ENCODE measurements at regions not wholly inside any gene's neighbourhood (a gene's known extent, or its start where the extent isn't known, plus 50 kb on each side); places are given as distances from the start of the nearest gene placed in this dataset.
"Not testable (repeated sequence)": the region's sequence is repeated elsewhere in the genome, so short reads cannot be mapped to it uniquely, and the experiment has no call there.

DNA sequence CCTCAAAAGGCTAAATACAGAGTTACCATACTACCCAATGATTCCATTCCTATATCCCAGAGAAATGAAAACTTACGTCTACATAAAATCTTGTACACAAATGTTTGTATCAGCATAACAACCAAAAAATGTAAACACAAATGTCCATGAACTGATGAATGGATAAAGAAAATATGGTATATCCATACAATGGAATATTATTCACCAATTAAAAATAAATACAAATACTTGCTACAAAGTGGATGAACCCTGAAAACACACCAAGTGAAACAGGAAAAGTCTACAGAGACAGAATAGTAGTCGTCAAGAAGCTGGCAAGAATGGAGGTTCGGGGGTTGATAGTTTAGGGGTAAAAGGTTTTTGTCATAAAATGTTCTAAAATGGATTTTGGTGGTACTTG lies 54.0 kb upstream of the ANKRD28 start:
- no peak overlapping the region for H3K4me3 Mint-ChIP-seq
- no peak for DNase-seq
- peaks cover 2 to 6% of the 10 kb centered on the region in 2 donors for H3K36me3 Mint-ChIP-seq (ENCODE audit: insufficient read depth in 2 of 2)
- H3K27ac Mint-ChIP-seq: no peak overlapping the region
- H3K9me3 Mint-ChIP-seq: peaks cover 0 to 2% of the 10 kb centered on the region in 2 donors
- H3K27me3 Mint-ChIP-seq (ENCODE audit: low read depth): no peaks in the 10 kb centered on the region
- peaks cover 21% of the 10 kb centered on the region for H3K4me1 Mint-ChIP-seq (ENCODE audit: low read depth)
- ATAC-seq (replicated peaks in 1 of 2): no peak

GRCh38 chr3:15858547-15859506 lies 61.0 kb upstream of the ANKRD28 start:
- peaks cover 41% of the 10 kb centered on the region for H3K4me1 Mint-ChIP-seq (ENCODE audit: low read depth)
- H3K4me3 Mint-ChIP-seq: peak overlapping the region; percentile 97 to 99
- ATAC-seq (replicated peaks in 1 of 2) (peak; percentile 59 to 65), DNase-seq (peak; percentile 73 to 79)
- H3K27me3 Mint-ChIP-seq (ENCODE audit: low read depth): no peaks in the 10 kb centered on the region
- H3K9me3 Mint-ChIP-seq: no peaks in the 10 kb centered on the region
- peak overlapping the region; percentile 93 for H3K27ac Mint-ChIP-seq
- H3K36me3 Mint-ChIP-seq (ENCODE audit: insufficient read depth in 2 of 2): peaks cover 3% of the 10 kb centered on the region in 2 donors

- Mint-ChIP-seq H3K36me3 (ENCODE audit: insufficient read depth in 2 of 2) (peaks cover 2 to 4% of the 10 kb centered on the region in 2 donors), H3K9me3 (no peaks in the 10 kb centered on the region), H3K27ac (peak overlapping the region; percentile 80), H3K4me1 (ENCODE audit: low read depth) (peaks cover 35% of the 10 kb centered on the region), H3K4me3 (peak overlapping the region; percentile 97 to 99), H3K27me3 (ENCODE audit: low read depth) (no peaks in the 10 kb centered on the region)
- peak; percentile 86 to 87 for ATAC-seq (replicated peaks in 1 of 2)
- DNase-seq: peak; percentile 82 to 86
Measured at GRCh38 chr3:15859507-15860013, 61.8 kb upstream of the ANKRD28 start.

DNA sequence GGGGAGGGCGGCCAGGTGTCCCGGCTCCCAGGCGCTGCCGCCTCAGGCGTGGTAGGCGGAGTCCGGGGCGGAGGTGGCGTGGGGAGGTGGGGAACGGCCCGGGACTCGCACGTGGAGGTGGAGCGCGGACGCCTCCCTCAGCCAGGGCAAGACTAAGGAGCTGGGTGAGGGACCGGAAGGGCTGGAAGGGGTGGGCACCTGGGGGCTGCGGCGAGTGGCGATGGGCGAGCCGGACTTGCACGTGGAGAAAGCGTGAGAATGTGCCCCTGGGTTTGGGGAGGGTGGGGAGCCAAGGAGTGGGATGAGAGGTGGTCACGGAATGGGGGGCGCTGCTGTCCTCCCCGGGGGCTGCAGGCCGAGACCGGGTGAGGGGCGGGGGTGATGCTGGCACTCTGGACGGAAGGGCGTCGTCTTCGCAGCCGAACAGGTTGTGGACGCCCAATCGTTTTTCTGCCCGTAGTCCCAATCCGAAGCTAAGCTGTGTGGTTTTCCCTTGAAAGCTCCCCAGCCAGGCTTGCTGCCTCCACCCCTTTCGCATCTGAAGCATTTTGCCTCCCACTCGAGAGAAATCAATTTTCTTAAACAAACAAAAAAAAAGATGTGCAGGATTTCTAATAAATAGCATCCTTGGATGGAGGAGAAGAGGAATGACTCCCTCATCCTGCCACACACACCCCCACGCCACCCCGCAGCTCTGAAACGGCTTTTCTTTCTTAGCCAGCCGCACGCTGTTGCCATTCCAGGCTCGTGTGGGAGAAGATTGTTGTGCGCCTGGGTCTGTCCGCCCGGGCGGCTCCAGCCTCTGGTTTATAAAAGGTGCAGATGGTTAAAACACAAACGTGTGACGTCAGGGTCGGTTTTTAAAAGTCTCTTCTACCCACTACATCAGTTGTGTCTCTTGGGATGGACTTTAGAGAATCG lies 62.5 kb upstream of the ANKRD28 start:
- no peaks in the 10 kb centered on the region for H3K27me3 Mint-ChIP-seq (ENCODE audit: low read depth)
- H3K4me1 Mint-ChIP-seq (ENCODE audit: low read depth): peaks cover 35% of the 10 kb centered on the region
- peak overlapping the region; percentile 82 for H3K27ac Mint-ChIP-seq
- DNase-seq (peak; percentile 15 to 71), ATAC-seq (replicated peaks in 1 of 2) (peak; percentile 72 to 75)
- peaks cover 0 to 3% of the 10 kb centered on the region in 2 donors for H3K9me3 Mint-ChIP-seq
- peaks cover 4 to 9% of the 10 kb centered on the region in 2 donors for H3K36me3 Mint-ChIP-seq (ENCODE audit: insufficient read depth in 2 of 2)
- peak overlapping the region; percentile 88 to 90 for H3K4me3 Mint-ChIP-seq

- ATAC-seq (replicated peaks in 1 of 2): no peak
- Mint-ChIP-seq H3K9me3 (peaks cover 0 to 3% of the 10 kb centered on the region in 2 donors), H3K27ac (peak overlapping the region; percentile 34), H3K36me3 (ENCODE audit: insufficient read depth in 2 of 2) (peaks cover 4 to 11% of the 10 kb centered on the region in 2 donors), H3K4me3 (peak overlapping the region; percentile 88 to 90), H3K27me3 (ENCODE audit: low read depth) (no peaks in the 10 kb centered on the region), H3K4me1 (ENCODE audit: low read depth) (peaks cover 35% of the 10 kb centered on the region)
- DNase-seq: no peak
Measured at GRCh38 chr3:15861163-15861562, 63.4 kb upstream of the ANKRD28 start.

GRCh38 chr3:15872807-15873206 lies 75.0 kb upstream of the ANKRD28 start:
- H3K27me3 Mint-ChIP-seq (ENCODE audit: low read depth): no peaks in the 10 kb centered on the region
- no peak overlapping the region for H3K4me3 Mint-ChIP-seq
- H3K9me3 Mint-ChIP-seq: peaks cover 0 to 6% of the 10 kb centered on the region in 2 donors
- no peaks in the 10 kb centered on the region for H3K4me1 Mint-ChIP-seq (ENCODE audit: low read depth)
- ATAC-seq (replicated peaks in 1 of 2) (no peak), DNase-seq (no peak)
- peaks cover 0 to 2% of the 10 kb centered on the region in 2 donors for H3K36me3 Mint-ChIP-seq (ENCODE audit: insufficient read depth in 2 of 2)
- no peak overlapping the region for H3K27ac Mint-ChIP-seq

DNA sequence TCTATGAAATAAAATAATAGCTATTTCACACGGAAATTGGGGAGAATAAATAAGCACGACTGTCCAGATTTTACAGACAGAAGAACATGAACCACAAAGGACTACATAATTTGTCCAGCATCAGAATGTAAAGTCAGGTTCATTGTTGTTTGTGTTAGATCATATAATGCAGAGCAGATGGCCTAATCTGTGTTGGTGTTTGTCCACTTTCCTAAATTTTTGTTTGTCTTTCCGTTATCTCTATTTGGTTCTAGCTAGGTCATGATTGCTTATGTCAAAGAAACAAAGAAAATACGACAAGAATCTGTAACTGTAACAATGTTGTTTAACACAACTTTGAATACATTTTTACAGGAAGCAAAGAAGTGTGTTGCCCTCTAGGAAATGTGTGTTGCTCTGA lies 75.6 kb upstream of the ANKRD28 start:
- H3K27ac Mint-ChIP-seq: no peak overlapping the region
- no peaks in the 10 kb centered on the region for H3K4me1 Mint-ChIP-seq (ENCODE audit: low read depth)
- H3K4me3 Mint-ChIP-seq: no peak overlapping the region
- no peaks in the 10 kb centered on the region for H3K27me3 Mint-ChIP-seq (ENCODE audit: low read depth)
- peaks cover 0 to 9% of the 10 kb centered on the region in 2 donors for H3K9me3 Mint-ChIP-seq
- peaks cover 0 to 2% of the 10 kb centered on the region in 2 donors for H3K36me3 Mint-ChIP-seq (ENCODE audit: insufficient read depth in 2 of 2)
- no peak for ATAC-seq (replicated peaks in 1 of 2)
- no peak for DNase-seq

DNA sequence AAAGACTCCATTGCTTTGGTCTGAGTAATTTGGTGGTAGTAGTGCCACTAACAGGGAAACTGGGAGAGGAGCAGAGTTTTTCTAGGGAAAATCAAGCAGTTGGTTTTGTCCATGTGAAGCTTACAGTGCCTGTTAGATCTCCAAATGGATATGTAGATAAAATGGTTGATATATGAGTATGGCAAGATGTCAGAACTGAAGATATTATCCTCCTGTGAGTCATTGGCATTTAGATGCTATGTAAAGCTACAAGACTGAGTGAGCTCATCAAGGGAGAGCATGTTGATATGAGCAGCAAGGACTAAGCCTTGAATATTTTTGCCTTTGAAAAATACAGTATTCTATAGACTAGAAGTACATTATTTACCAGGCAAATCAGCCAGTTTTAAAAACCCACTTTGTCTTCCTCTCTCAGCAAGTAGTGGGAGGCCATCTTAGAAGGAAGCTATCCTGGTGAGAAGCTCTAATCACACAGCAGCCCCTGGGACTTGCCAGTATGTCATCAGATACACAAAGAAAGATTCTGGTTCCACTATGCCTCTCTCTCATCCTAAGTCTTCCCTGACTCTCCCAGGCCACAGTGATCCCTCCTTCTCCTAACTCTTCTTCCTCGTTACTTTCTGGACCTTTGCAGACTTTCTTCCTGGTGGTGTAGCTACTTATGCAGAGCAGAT lies 77.4 kb upstream of the ANKRD28 start:
- H3K9me3 Mint-ChIP-seq: peaks cover 0 to 10% of the 10 kb centered on the region in 2 donors
- H3K4me1 Mint-ChIP-seq (ENCODE audit: low read depth): no peaks in the 10 kb centered on the region
- H3K36me3 Mint-ChIP-seq (ENCODE audit: insufficient read depth in 2 of 2): peaks cover 0 to under 1% of the 10 kb centered on the region in 2 donors
- no peaks in the 10 kb centered on the region for H3K27me3 Mint-ChIP-seq (ENCODE audit: low read depth)
- H3K4me3 Mint-ChIP-seq: no peak overlapping the region
- DNase-seq: no peak
- no peak overlapping the region for H3K27ac Mint-ChIP-seq
- ATAC-seq (replicated peaks in 1 of 2): peak in 1 of 2 donors; percentile 44

- Mint-ChIP-seq H3K4me3 (no peak overlapping the region), H3K9me3 (peaks cover 0 to 4% of the 10 kb centered on the region in 2 donors), H3K27me3 (ENCODE audit: low read depth) (no peaks in the 10 kb centered on the region), H3K36me3 (ENCODE audit: insufficient read depth in 2 of 2) (no peaks in the 10 kb centered on the region), H3K4me1 (ENCODE audit: low read depth) (no peaks in the 10 kb centered on the region), H3K27ac (no peak overlapping the region)
- no peak for DNase-seq
- ATAC-seq (replicated peaks in 1 of 2): no peak
Measured at GRCh38 chr3:15876669-15877068, 78.9 kb upstream of the ANKRD28 start.

GRCh38 chr3:15877813-15878212 lies 80.0 kb upstream of the ANKRD28 start:
- Mint-ChIP-seq H3K27me3 (ENCODE audit: low read depth) (no peaks in the 10 kb centered on the region), H3K9me3 (peaks cover 0 to 4% of the 10 kb centered on the region in 2 donors), H3K4me1 (ENCODE audit: low read depth) (no peaks in the 10 kb centered on the region), H3K27ac (no peak overlapping the region), H3K36me3 (ENCODE audit: insufficient read depth in 2 of 2) (no peaks in the 10 kb centered on the region), H3K4me3 (no peak overlapping the region)
- ATAC-seq (replicated peaks in 1 of 2) (no peak), DNase-seq (no peak)

DNA sequence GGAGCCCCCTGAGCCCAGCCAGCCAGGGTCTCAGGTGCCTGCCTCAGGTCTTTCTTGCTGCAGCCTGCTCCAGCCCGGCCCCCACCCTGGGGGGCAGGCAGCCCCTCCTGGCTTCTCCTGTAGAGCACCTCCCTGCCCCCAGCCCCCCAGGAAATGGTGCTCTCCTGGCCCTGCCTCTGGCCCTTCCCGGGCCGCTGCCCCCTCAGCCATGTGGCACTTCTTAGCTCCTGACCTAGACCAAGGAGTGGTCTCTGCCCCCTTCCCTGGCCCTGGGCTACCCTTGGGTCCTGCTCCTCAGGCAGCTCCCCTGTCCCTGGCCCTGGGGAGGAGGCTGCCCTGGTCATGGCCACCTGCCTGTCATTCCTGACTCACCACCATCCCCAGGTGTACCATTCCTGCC lies 82.0 kb upstream of the ANKRD28 start:
- H3K4me1 Mint-ChIP-seq (ENCODE audit: low read depth); H3K27ac Mint-ChIP-seq; H3K36me3 Mint-ChIP-seq (ENCODE audit: insufficient read depth in 2 of 2); H3K4me3 Mint-ChIP-seq; ATAC-seq (replicated peaks in 1 of 2); H3K27me3 Mint-ChIP-seq (ENCODE audit: low read depth); H3K9me3 Mint-ChIP-seq; DNase-seq: not testable (repeated sequence)

DNA sequence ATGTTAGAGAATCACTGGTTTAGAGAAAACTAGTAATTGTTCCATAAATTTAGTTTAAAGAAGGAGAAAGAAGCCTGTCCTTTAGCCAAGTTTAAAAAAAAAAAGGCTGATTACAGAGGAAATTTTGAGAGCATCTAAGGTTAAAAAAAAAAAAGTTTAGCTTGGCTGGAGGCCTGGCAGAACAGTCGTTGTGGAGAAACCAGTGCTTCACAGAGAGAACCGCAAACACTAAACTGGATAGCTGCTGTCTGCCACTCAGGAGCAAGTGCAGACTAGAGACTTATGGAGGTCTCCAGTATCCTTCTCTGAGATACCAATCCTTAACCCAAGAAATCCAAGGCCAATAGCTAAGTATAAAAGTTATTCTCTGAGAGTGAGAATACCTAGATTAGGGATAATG lies 84.8 kb upstream of the ANKRD28 start:
- Mint-ChIP-seq H3K36me3 (ENCODE audit: insufficient read depth in 2 of 2) (no peaks in the 10 kb centered on the region), H3K27ac (no peak overlapping the region), H3K4me3 (no peak overlapping the region), H3K9me3 (peaks cover 7% of the 10 kb centered on the region in 2 donors), H3K4me1 (ENCODE audit: low read depth) (no peaks in the 10 kb centered on the region), H3K27me3 (ENCODE audit: low read depth) (no peaks in the 10 kb centered on the region)
- no peak for ATAC-seq (replicated peaks in 1 of 2)
- DNase-seq: no peak
